HUES48 (cell line): ENCODE measurements at regions not wholly inside any gene's neighbourhood (a gene's known extent, or its start where the extent isn't known, plus 50 kb on each side); places are given as distances from the start of the nearest gene placed in this dataset.

ENCODE experiments used
- H3K27ac ChIP-seq: one replicate; pipeline ENCODE4 v1.7.0; 2013; ENCODE audit warnings: low read depth, low read length, inconsistent platforms
- H3K27me3 ChIP-seq: 2 replicates; pipeline ENCODE4 v1.6.1; 2013; ENCODE audit warnings: mild to moderate bottlenecking, low read length; ENCODE audit not compliant: control insufficient read depth, insufficient read depth
- H3K36me3 ChIP-seq: 2 replicates; pipeline ENCODE4 v1.6.1; 2013; ENCODE audit warnings: low read length; ENCODE audit not compliant: control insufficient read depth, insufficient read depth
- H3K4me1 ChIP-seq: 2 replicates; pipeline ENCODE4 v1.6.1; 2013; ENCODE audit warnings: mild to moderate bottlenecking, low read length; ENCODE audit not compliant: control insufficient read depth, insufficient read depth
- H3K4me3 ChIP-seq: 2 replicates; pipeline ENCODE4 v1.5.1; 2013; ENCODE audit warnings: mild to moderate bottlenecking, low read depth, low read length
- H3K9ac ChIP-seq: 2 replicates; pipeline ENCODE4 v1.6.1; 2013; ENCODE audit warnings: mild to moderate bottlenecking, low read depth, low read length, moderate library complexity
- H3K9me3 ChIP-seq: 2 replicates; pipeline ENCODE4 v1.6.1; 2013; ENCODE audit warnings: low read length; ENCODE audit not compliant: control insufficient read depth, insufficient read depth

GRCh38 chr21:43274022-43274945 lies 105.5 kb downstream of the CRYAA start:
- Histone ChIP-seq H3K9me3 (no peaks in the 10 kb centered on the region), H3K4me1 (peaks cover 9% of the 10 kb centered on the region; the same call in 1 of the 2 replicates), H3K27me3 (no peaks in the 10 kb centered on the region), H3K4me3 (no peak overlapping the region), H3K9ac (no peak overlapping the region), H3K27ac (no peak overlapping the region), H3K36me3 (no peaks in the 10 kb centered on the region)

- H3K27me3 ChIP-seq = no peaks in the 10 kb centered on the region
- peaks cover 9% of the 10 kb centered on the region; the same call in 1 of the 2 replicates for H3K4me1 ChIP-seq
- H3K27ac ChIP-seq = no peak overlapping the region
- no peaks in the 10 kb centered on the region for H3K9me3 ChIP-seq
- H3K4me3 ChIP-seq = no peak overlapping the region
- H3K9ac ChIP-seq = no peak overlapping the region
- H3K36me3 ChIP-seq = no peaks in the 10 kb centered on the region
These were observed 104.9 kb downstream of the CRYAA start for GRCh38 chr21:43273708-43274021.

- no peak overlapping the region for H3K27ac ChIP-seq
- H3K4me1 ChIP-seq = peaks cover 8% of the 10 kb centered on the region; the same call in 1 of the 2 replicates
- H3K9me3 ChIP-seq = no peaks in the 10 kb centered on the region
- no peaks in the 10 kb centered on the region for H3K36me3 ChIP-seq
- no peaks in the 10 kb centered on the region for H3K27me3 ChIP-seq
- H3K4me3 ChIP-seq = no peak overlapping the region
- H3K9ac ChIP-seq = no peak overlapping the region
These were observed 104.4 kb downstream of the CRYAA start for GRCh38 chr21:43273016-43273707.

GRCh38 chr21:43272591-43272990 lies 103.8 kb downstream of the CRYAA start:
- H3K9me3 ChIP-seq = no peaks in the 10 kb centered on the region
- no peaks in the 10 kb centered on the region for H3K27me3 ChIP-seq
- peaks cover 2% of the 10 kb centered on the region; the same call in 1 of the 2 replicates for H3K4me1 ChIP-seq
- no peak overlapping the region for H3K9ac ChIP-seq
- H3K4me3 ChIP-seq = no peak overlapping the region
- no peak overlapping the region for H3K27ac ChIP-seq
- H3K36me3 ChIP-seq = no peaks in the 10 kb centered on the region

- H3K4me1 ChIP-seq = no peaks in the 10 kb centered on the region
These were observed 102.7 kb downstream of the CRYAA start for GRCh38 chr21:43271452-43272020.

GRCh38 chr21:43270800-43271301 lies 102.0 kb downstream of the CRYAA start:
- H3K9me3 ChIP-seq = no peaks in the 10 kb centered on the region
- H3K27ac ChIP-seq = no peak overlapping the region
- no peaks in the 10 kb centered on the region for H3K36me3 ChIP-seq
- no peak overlapping the region for H3K9ac ChIP-seq
- no peaks in the 10 kb centered on the region for H3K27me3 ChIP-seq
- no peaks in the 10 kb centered on the region for H3K4me1 ChIP-seq
- no peak overlapping the region for H3K4me3 ChIP-seq

More at GRCh38 chr21:43271452-43272020, 102.7 kb downstream of the CRYAA start:
- Histone ChIP-seq H3K27me3 (no peaks in the 10 kb centered on the region), H3K4me3 (no peak overlapping the region), H3K36me3 (no peaks in the 10 kb centered on the region), H3K9ac (no peak overlapping the region), H3K27ac (no peak overlapping the region), H3K9me3 (no peaks in the 10 kb centered on the region)

GRCh38 chr21:43269957-43270705 lies 101.3 kb downstream of the CRYAA start:
- H3K9me3 ChIP-seq = no peaks in the 10 kb centered on the region
- H3K9ac ChIP-seq = no peak overlapping the region
- no peaks in the 10 kb centered on the region for H3K27me3 ChIP-seq
- H3K4me3 ChIP-seq = no peak overlapping the region
- H3K4me1 ChIP-seq = no peaks in the 10 kb centered on the region
- no peaks in the 10 kb centered on the region for H3K36me3 ChIP-seq
- no peak overlapping the region for H3K27ac ChIP-seq

GRCh38 chr21:43269440-43269839 lies 100.6 kb downstream of the CRYAA start:
- H3K9me3 ChIP-seq = no peaks in the 10 kb centered on the region
- H3K27ac ChIP-seq = no peak overlapping the region
- no peaks in the 10 kb centered on the region for H3K36me3 ChIP-seq
- H3K4me1 ChIP-seq = no peaks in the 10 kb centered on the region
- H3K4me3 ChIP-seq = no peak overlapping the region
- no peak overlapping the region for H3K9ac ChIP-seq
- no peaks in the 10 kb centered on the region for H3K27me3 ChIP-seq

GRCh38 chr21:43268804-43269186 lies 100.0 kb downstream of the CRYAA start:
- no peaks in the 10 kb centered on the region for H3K36me3 ChIP-seq
- no peaks in the 10 kb centered on the region for H3K4me1 ChIP-seq
- no peak overlapping the region for H3K4me3 ChIP-seq
- no peak overlapping the region for H3K9ac ChIP-seq
- H3K27me3 ChIP-seq = no peaks in the 10 kb centered on the region
- no peaks in the 10 kb centered on the region for H3K9me3 ChIP-seq
- H3K27ac ChIP-seq = no peak overlapping the region

GRCh38 chr21:43268086-43268803 lies 99.4 kb downstream of the CRYAA start:
- Histone ChIP-seq H3K9me3 (no peaks in the 10 kb centered on the region), H3K27ac (no peak overlapping the region), H3K9ac (no peak overlapping the region), H3K27me3 (no peaks in the 10 kb centered on the region), H3K4me1 (no peaks in the 10 kb centered on the region), H3K4me3 (no peak overlapping the region), H3K36me3 (no peaks in the 10 kb centered on the region)
